H9 (cell line): ENCODE measurements at regions not wholly inside any gene's neighbourhood (a gene's known extent, or its start where the extent isn't known, plus 50 kb on each side); places are given as distances from the start of the nearest gene placed in this dataset.

Experiments
- DNase-seq: peaks from one replicate; pipeline ENCODE4 v3.0.0-alpha.2; 2017
- H2AFZ ChIP-seq: one replicate; pipeline ENCODE4 v1.6.1; 2013; ENCODE audit warnings: mild to moderate bottlenecking, low read length, control low read depth, moderate library complexity
- H2AK5ac ChIP-seq: 2 replicates; pipeline ENCODE4 v1.6.1; 2013; ENCODE audit warnings: low read length, control low read depth, mixed read lengths; ENCODE audit not compliant: insufficient read length
- H2BK120ac ChIP-seq: one replicate; pipeline ENCODE4 v1.6.1; 2013; ENCODE audit warnings: low read depth, mild to moderate bottlenecking, low read length, control low read depth, inconsistent platforms; ENCODE audit not compliant: poor library complexity, severe bottlenecking
- H2BK12ac ChIP-seq: 2 replicates; pipeline ENCODE4 v1.6.1; 2013; ENCODE audit warnings: low read length, control low read depth, mixed read lengths, low read depth; ENCODE audit not compliant: insufficient read length
- H2BK15ac ChIP-seq: 2 replicates; pipeline ENCODE4 v1.6.1; 2013; ENCODE audit warnings: low read depth, low read length, control low read depth
- H2BK20ac ChIP-seq: one replicate; pipeline ENCODE4 v1.6.1; 2013; ENCODE audit warnings: low read depth, mild to moderate bottlenecking, low read length, control low read depth, inconsistent platforms; ENCODE audit not compliant: poor library complexity, severe bottlenecking
- H2BK5ac ChIP-seq: 2 replicates; pipeline ENCODE4 v1.6.1; 2013; ENCODE audit warnings: low read length, control low read depth, mixed read lengths; ENCODE audit not compliant: insufficient read length
- H3K14ac ChIP-seq: 2 replicates; pipeline ENCODE4 v1.6.1; 2013; ENCODE audit warnings: low read length, control low read depth; ENCODE audit not compliant: insufficient read depth
- H3K18ac ChIP-seq: 2 replicates; pipeline ENCODE4 v1.6.1; 2013; ENCODE audit warnings: low read depth, mild to moderate bottlenecking, mixed read lengths, low read length, control low read depth; ENCODE audit not compliant: insufficient read length
- H3K23ac ChIP-seq: 2 replicates; pipeline ENCODE4 v1.6.1; 2013; ENCODE audit warnings: low read length, control low read depth, mixed read lengths, low read depth; ENCODE audit not compliant: insufficient read length
- H3K23me2 ChIP-seq: 2 replicates; pipeline ENCODE4 v1.6.1; 2013; ENCODE audit warnings: low read depth, mild to moderate bottlenecking, mixed read lengths, low read length, control low read depth; ENCODE audit not compliant: insufficient read length, poor library complexity, severe bottlenecking
- H3K27ac ChIP-seq: 2 replicates; pipeline ENCODE4 v1.5.1; 2013; ENCODE audit warnings: low read length, control low read depth, mixed read lengths, low read depth; ENCODE audit not compliant: insufficient read length
- H3K27me3 ChIP-seq: 2 replicates; pipeline ENCODE4 v1.6.1; 2013; ENCODE audit warnings: low read length, control low read depth, inconsistent platforms; ENCODE audit not compliant: insufficient read depth
- H3K4ac ChIP-seq: 2 replicates; pipeline ENCODE4 v1.6.1; 2013; ENCODE audit warnings: low read depth, mild to moderate bottlenecking, control low read depth, inconsistent platforms, low read length, moderate library complexity
- H3K4me1 ChIP-seq: 2 replicates; pipeline ENCODE4 v1.6.1; 2013; ENCODE audit warnings: low read length, control low read depth, inconsistent platforms; ENCODE audit not compliant: insufficient read depth
- H3K4me2 ChIP-seq: 2 replicates; pipeline ENCODE4 v1.6.1; 2013; ENCODE audit warnings: low read length, control low read depth, mixed read lengths; ENCODE audit not compliant: insufficient read length, insufficient read depth
- H3K56ac ChIP-seq: 2 replicates; pipeline ENCODE4 v1.6.1; 2013; ENCODE audit warnings: low read depth, mild to moderate bottlenecking, mixed read lengths, low read length, control low read depth; ENCODE audit not compliant: insufficient read length
- H3K79me1 ChIP-seq: 2 replicates; pipeline ENCODE4 v1.6.1; 2013; ENCODE audit warnings: low read depth, mild to moderate bottlenecking, moderate library complexity, low read length, control low read depth, inconsistent platforms; ENCODE audit not compliant: insufficient read depth, poor library complexity, severe bottlenecking
- H3K79me2 ChIP-seq: 2 replicates; pipeline ENCODE4 v1.6.1; 2013; ENCODE audit warnings: low read length, control low read depth, inconsistent platforms; ENCODE audit not compliant: insufficient read depth
- H3K9ac ChIP-seq: 2 replicates; pipeline ENCODE4 v1.6.1; 2013; ENCODE audit warnings: low read length, control low read depth, mixed read lengths; ENCODE audit not compliant: insufficient read length; ENCODE audit errors: extremely low read depth
- H3K9me3 ChIP-seq: one replicate; pipeline ENCODE4 v1.6.1; 2013; ENCODE audit warnings: low read depth, low read length, inconsistent platforms; ENCODE audit not compliant: control insufficient read depth
- H3T11ph ChIP-seq: one replicate; pipeline ENCODE4 v1.6.1; 2013; ENCODE audit warnings: mild to moderate bottlenecking, low read length, control low read depth, inconsistent platforms
- H4K20me1 ChIP-seq: one replicate; pipeline ENCODE4 v1.6.1; 2013; ENCODE audit not compliant: control insufficient read depth, insufficient read length, insufficient read depth
- H4K5ac ChIP-seq: 2 replicates; pipeline ENCODE4 v1.6.1; 2013; ENCODE audit warnings: low read depth, mild to moderate bottlenecking, mixed read lengths, low read length, control low read depth; ENCODE audit not compliant: insufficient read length
- H4K8ac ChIP-seq: replicated peaks from 2 replicates; pipeline ENCODE4 v1.6.1; 2013; ENCODE audit warnings: low read length, control low read depth, mixed read lengths, low read depth; ENCODE audit not compliant: insufficient read length
- H4K91ac ChIP-seq: 2 replicates; pipeline ENCODE4 v1.6.1; 2013; ENCODE audit warnings: low read depth, mild to moderate bottlenecking, moderate library complexity, mixed read lengths, low read length, control low read depth; ENCODE audit not compliant: insufficient read length
- H3K27ac Mint-ChIP-seq, 3 experiments: 2 replicates in 2 of 3; 3 replicates in 1 of 3; pipeline ENCODE4 v1.8.0; 2020 to 2021; ENCODE audit warnings: mixed read lengths in 3 of 3, mild to moderate bottlenecking in 1 of 3, moderate library complexity in 1 of 3
- H3K27me3 Mint-ChIP-seq: 2 replicates; pipeline ENCODE4 v1.8.0; 2021; ENCODE audit warnings: low read depth, mild to moderate bottlenecking, moderate library complexity, mixed read lengths
- H3K36me3 Mint-ChIP-seq, 3 experiments: 2 replicates in 2 of 3; 3 replicates in 1 of 3; pipeline ENCODE4 v1.8.0; 2020 to 2021; ENCODE audit warnings: low read depth in 3 of 3, mixed read lengths in 3 of 3; ENCODE audit not compliant: insufficient read depth in 1 of 3
- H3K4me1 Mint-ChIP-seq, 2 experiments: 2 replicates each; pipeline ENCODE4 v1.8.0; 2020; ENCODE audit warnings: mixed read lengths in 2 of 2
- H3K4me3 Mint-ChIP-seq, 2 experiments: 2 replicates in 1 of 2; 3 replicates in 1 of 2; pipeline ENCODE4 v1.8.0; 2020 to 2021; ENCODE audit warnings: mild to moderate bottlenecking in 2 of 2, mixed read lengths in 2 of 2, moderate library complexity in 1 of 2
- H3K9me3 Mint-ChIP-seq, 2 experiments: 2 replicates in 1 of 2; 3 replicates in 1 of 2; pipeline ENCODE4 v1.8.0; 2020; ENCODE audit warnings: mild to moderate bottlenecking in 2 of 2, mixed read lengths in 2 of 2, moderate library complexity in 1 of 2
- CTCF ChIP-seq: fragments of 200-600 bp; sonication (generic); conservative IDR thresholded peaks from 3 replicates; pipeline ENCODE4 v1.8.0; 2021; ENCODE audit warnings: antibody characterized with exemption, mild to moderate bottlenecking
- WGBS: extraction: QIAGEN DNeasy Blood & Tissue Kit; methylation state at CpG from one replicate; pipeline ENCODE4 v1.1.7; 2013; ENCODE audit warnings: missing lambda C conversion rate, low lambda C conversion rate, mixed read lengths; ENCODE audit not compliant: insufficient read length; ENCODE audit errors: extremely low coverage; 5-methylcytosine and 5-hydroxymethylcytosine counted together

GRCh38 chr2:52939250-52939649 lies 828.4 kb upstream of the CHAC2 start:
- Histone ChIP-seq H3K4ac (no peak overlapping the region), H2AFZ (no peak overlapping the region), H4K91ac (no peak overlapping the region), H2BK20ac (no peak overlapping the region), H3K56ac (no peak overlapping the region), H3K4me2 (no peak overlapping the region), H3K27me3 (no peaks in the 10 kb centered on the region), H2BK15ac (no peak overlapping the region), H3K27ac (no peak overlapping the region), H4K8ac (no peak overlapping the region), H3K18ac (no peak overlapping the region), H3K23ac (no peak overlapping the region), H3K9me3 (no peaks in the 10 kb centered on the region), H3K79me2 (no peaks in the 10 kb centered on the region), H2AK5ac (no peak overlapping the region), H3K23me2 (no peaks in the 10 kb centered on the region), H3T11ph (no peak overlapping the region), H2BK5ac (no peak overlapping the region), H3K79me1 (no peaks in the 10 kb centered on the region), H3K14ac (no peak overlapping the region), H4K20me1 (no peaks in the 10 kb centered on the region), H2BK12ac (no peak overlapping the region), H2BK120ac (no peak overlapping the region), H4K5ac (no peak overlapping the region), H3K9ac (no peak overlapping the region), H3K4me1 (no peaks in the 10 kb centered on the region)
- Mint-ChIP-seq H3K27ac (no peak overlapping the region), H3K36me3 (peaks cover 3 to 13% (median 3%) of the 10 kb centered on the region in 3 experiments; a peak in 6 of 7 replicates), H3K4me1 (no peaks in the 10 kb centered on the region; a peak in 1 of 4 replicates), H3K9me3 (peaks cover 12 to 13% of the 10 kb centered on the region in 2 experiments), H3K27me3 (no peaks in the 10 kb centered on the region), H3K4me3 (no peak overlapping the region)
- DNase-seq: no peak
- TF ChIP-seq CTCF: no peak
- no CpG with 5 or more reads among the region's 2 CpGs for WGBS
